Activated naive CD4-positive, alpha-beta T cell treated with anti-CD3 and anti-CD28 coated beads, Interleukin-2, amount 10 ng/mL, durations not matched to agents 7 days and 5 days (primary cell): ENCODE measurements at regions not wholly inside any gene's neighbourhood (a gene's known extent, or its start where the extent isn't known, plus 50 kb on each side); places are given as distances from the start of the nearest gene placed in this dataset.

Source experiments
- CTCF ChIA-PET: fragments of 350-600 bp; sonication (Branson Sonifier 250); formaldehyde crosslinking; loops from one replicate; lab custom pipeline; 2021; ENCODE audit warnings: antibody characterized with exemption; lab: Charles Lee
- DNase-seq: peaks from one replicate; pipeline ENCODE4 v3.0.0-alpha.2; 2020
- H3K27ac Mint-ChIP-seq: one replicate; pipeline ENCODE4 v1.8.0; 2021; ENCODE audit warnings: mild to moderate bottlenecking, moderate library complexity, mixed read lengths
- H3K27me3 Mint-ChIP-seq: one replicate; pipeline ENCODE4 v1.8.0; 2021; ENCODE audit warnings: mild to moderate bottlenecking, mixed read lengths
- H3K36me3 Mint-ChIP-seq: one replicate; pipeline ENCODE4 v1.8.0; 2021; ENCODE audit warnings: mixed read lengths
- H3K4me1 Mint-ChIP-seq: one replicate; pipeline ENCODE4 v1.8.0; 2021; ENCODE audit warnings: mixed read lengths
- H3K4me3 Mint-ChIP-seq: one replicate; pipeline ENCODE4 v1.8.0; 2021; ENCODE audit warnings: mild to moderate bottlenecking, moderate library complexity, mixed read lengths
- H3K9me3 Mint-ChIP-seq: one replicate; pipeline ENCODE4 v1.8.0; 2021; ENCODE audit warnings: mixed read lengths

GRCh38 chr14:28902930-28903329 is 136.3 kb downstream of the FOXG1 start:
- Mint-ChIP-seq H3K4me3 (no peak overlapping the region), H3K9me3 (peaks cover 9% of the 10 kb centered on the region), H3K36me3 (no peaks in the 10 kb centered on the region), H3K27me3 (no peaks in the 10 kb centered on the region), H3K4me1 (no peaks in the 10 kb centered on the region), H3K27ac (no peak overlapping the region)
- CTCF ChIA-PET, result no interaction called here
- no peak for DNase-seq

DNA sequence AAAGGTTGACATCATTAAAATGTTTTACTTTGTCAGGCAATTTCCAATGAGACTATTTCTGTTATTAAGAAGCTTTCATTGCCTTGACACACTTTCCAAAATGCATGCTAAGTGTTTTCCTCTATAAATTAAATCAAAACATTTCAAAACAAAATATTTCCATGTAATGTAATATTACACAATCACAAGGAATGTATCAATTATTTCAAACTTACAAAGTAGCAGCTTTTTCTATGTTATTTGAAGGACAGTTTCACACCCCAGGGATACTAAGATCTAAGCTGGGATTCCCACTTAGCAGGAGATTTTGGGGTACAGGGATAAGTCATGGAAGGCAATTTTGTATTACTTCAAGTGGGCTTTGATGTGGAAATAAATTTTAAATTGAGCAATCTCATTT is 144.9 kb downstream of the FOXG1 start:
- Mint-ChIP-seq H3K36me3 (no peaks in the 10 kb centered on the region), H3K4me1 (no peaks in the 10 kb centered on the region), H3K9me3 (peaks cover 25% of the 10 kb centered on the region), H3K27ac (no peak overlapping the region), H3K4me3 (no peak overlapping the region), H3K27me3 (no peaks in the 10 kb centered on the region)
- DNase-seq, result no peak
- CTCF ChIA-PET, result no interaction called here

DNA sequence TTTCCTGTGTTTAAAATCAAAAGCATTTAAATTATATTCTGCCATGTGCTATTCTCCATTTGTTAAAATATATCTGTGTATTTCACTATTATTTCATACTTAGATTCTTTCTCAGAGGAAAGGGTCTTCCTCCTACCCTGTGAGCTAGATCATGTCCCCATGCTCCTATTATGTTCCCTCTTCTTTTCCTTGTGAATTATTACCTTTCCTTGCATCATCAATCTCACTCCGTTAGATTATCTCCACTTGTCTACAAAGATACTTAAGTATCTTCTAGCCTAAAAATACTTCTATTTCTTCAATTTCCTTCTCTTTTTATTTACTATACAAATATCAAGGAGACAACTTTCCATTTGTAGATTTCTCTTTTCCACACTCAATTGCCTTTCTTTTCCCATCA is 146.5 kb downstream of the FOXG1 start:
- H3K4me3 Mint-ChIP-seq, result no peak overlapping the region
- no peaks in the 10 kb centered on the region for H3K4me1 Mint-ChIP-seq
- H3K9me3 Mint-ChIP-seq, result peaks cover 20% of the 10 kb centered on the region
- H3K27ac Mint-ChIP-seq, result no peak overlapping the region
- no peaks in the 10 kb centered on the region for H3K36me3 Mint-ChIP-seq
- DNase-seq, result no peak
- H3K27me3 Mint-ChIP-seq, result no peaks in the 10 kb centered on the region
- CTCF ChIA-PET, result no interaction called here

GRCh38 chr14:28926122-28926521 is 159.5 kb downstream of the FOXG1 start:
- Mint-ChIP-seq H3K4me3 (no peak overlapping the region), H3K4me1 (no peaks in the 10 kb centered on the region), H3K27ac (no peak overlapping the region), H3K36me3 (no peaks in the 10 kb centered on the region), H3K9me3 (peaks cover 7% of the 10 kb centered on the region), H3K27me3 (no peaks in the 10 kb centered on the region)
- CTCF ChIA-PET, result no interaction called here
- no peak for DNase-seq

DNA sequence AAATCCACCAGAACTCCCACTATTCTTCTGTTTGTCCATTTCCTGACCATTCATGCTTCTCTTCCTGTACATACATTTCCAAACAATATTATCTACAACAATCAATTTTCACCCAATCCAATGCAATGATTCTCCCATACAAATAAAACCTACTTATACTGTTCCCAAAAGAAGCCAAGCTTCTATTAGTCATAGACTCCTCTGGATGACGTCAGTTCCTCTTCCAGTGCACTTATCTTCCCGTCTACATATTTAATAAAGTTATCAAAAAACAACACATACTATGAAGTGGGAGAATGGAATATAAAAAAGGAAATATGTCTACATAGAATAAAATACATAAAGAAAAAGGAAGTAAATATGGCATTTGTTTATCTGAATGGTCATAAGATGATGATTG is 165.4 kb downstream of the FOXG1 start:
- no peaks in the 10 kb centered on the region for H3K27me3 Mint-ChIP-seq
- no peak for DNase-seq
- no peaks in the 10 kb centered on the region for H3K4me1 Mint-ChIP-seq
- CTCF ChIA-PET, result no interaction called here
- H3K27ac Mint-ChIP-seq, result no peak overlapping the region
- H3K36me3 Mint-ChIP-seq, result no peaks in the 10 kb centered on the region
- peaks cover 17% of the 10 kb centered on the region for H3K9me3 Mint-ChIP-seq
- H3K4me3 Mint-ChIP-seq, result no peak overlapping the region

GRCh38 chr14:28936601-28937000 is 170.0 kb downstream of the FOXG1 start:
- no peak for DNase-seq
- Mint-ChIP-seq H3K4me3 (no peak overlapping the region), H3K36me3 (no peaks in the 10 kb centered on the region), H3K27me3 (no peaks in the 10 kb centered on the region), H3K27ac (no peak overlapping the region), H3K4me1 (no peaks in the 10 kb centered on the region), H3K9me3 (peaks cover 22% of the 10 kb centered on the region)
- CTCF ChIA-PET, result no interaction called here

GRCh38 chr14:28941758-28942157 is 175.2 kb downstream of the FOXG1 start:
- CTCF ChIA-PET, result no interaction called here
- H3K36me3 Mint-ChIP-seq, result no peaks in the 10 kb centered on the region
- no peaks in the 10 kb centered on the region for H3K4me1 Mint-ChIP-seq
- H3K27me3 Mint-ChIP-seq, result no peaks in the 10 kb centered on the region
- no peak overlapping the region for H3K4me3 Mint-ChIP-seq
- DNase-seq, result no peak
- no peak overlapping the region for H3K27ac Mint-ChIP-seq
- H3K9me3 Mint-ChIP-seq, result peaks cover 11% of the 10 kb centered on the region

DNA sequence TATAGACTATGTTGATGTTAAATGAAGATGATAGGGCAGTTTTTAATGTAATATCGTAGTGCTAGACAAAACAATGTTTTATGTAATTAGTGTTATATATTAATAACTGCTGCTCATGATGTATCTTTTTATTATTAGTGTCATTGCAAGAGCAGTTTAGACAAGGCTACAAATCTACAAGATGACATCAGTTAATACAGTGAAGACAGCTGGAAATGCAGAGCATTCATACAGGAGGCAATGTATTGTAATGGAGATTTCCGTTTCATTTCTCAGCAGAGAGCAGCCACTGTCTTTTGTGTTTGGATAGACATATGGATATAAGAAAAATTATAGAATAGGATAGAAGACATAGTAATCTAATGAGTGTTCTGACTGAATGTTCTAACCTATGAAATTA is 178.0 kb downstream of the FOXG1 start:
- no peaks in the 10 kb centered on the region for H3K27me3 Mint-ChIP-seq
- no peaks in the 10 kb centered on the region for H3K36me3 Mint-ChIP-seq
- CTCF ChIA-PET, result no interaction called here
- no peak for DNase-seq
- no peak overlapping the region for H3K4me3 Mint-ChIP-seq
- H3K9me3 Mint-ChIP-seq, result peaks cover 13% of the 10 kb centered on the region
- no peaks in the 10 kb centered on the region for H3K4me1 Mint-ChIP-seq
- no peak overlapping the region for H3K27ac Mint-ChIP-seq

DNA sequence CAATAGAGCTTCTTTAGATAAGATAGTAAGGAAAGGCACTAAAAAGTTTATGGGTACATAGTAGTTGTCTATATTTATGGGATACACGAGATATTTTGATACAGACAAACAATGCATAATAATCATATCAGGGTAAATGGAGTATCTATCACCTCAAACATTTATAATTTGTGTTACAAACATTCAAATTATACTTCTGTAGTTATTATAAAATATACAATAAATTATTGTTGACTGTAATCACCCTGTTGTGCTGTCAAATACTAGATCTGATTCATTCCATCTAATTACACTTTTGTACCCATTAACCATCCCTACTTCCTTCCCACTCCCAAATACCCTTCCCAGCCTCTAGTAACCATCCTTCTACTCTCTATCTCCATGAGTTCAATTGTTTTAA is 179.7 kb downstream of the FOXG1 start:
- no peaks in the 10 kb centered on the region for H3K36me3 Mint-ChIP-seq
- no peak overlapping the region for H3K4me3 Mint-ChIP-seq
- DNase-seq, result no peak
- no peaks in the 10 kb centered on the region for H3K27me3 Mint-ChIP-seq
- no peaks in the 10 kb centered on the region for H3K4me1 Mint-ChIP-seq
- peaks cover 18% of the 10 kb centered on the region for H3K9me3 Mint-ChIP-seq
- no peak overlapping the region for H3K27ac Mint-ChIP-seq
- CTCF ChIA-PET, result no interaction called here

DNA sequence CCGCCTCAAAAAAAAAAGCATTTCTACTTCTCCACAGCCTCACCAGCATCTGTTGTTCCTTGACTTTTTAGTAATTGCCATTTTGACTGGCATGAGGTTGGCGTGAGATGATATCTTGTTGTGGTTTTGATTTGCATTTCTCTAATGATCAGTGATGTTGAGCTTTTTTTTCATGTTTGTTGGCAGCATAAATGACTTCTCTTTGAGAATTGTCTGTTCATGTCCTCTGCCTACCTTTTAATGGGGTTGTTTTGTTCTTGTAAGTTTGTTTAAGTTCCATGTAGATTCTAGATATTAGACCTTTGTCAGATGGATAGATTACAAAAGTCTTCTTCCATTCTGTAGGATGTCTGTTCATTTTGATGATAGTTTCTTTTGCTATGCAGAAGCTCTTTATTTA is 182.9 kb downstream of the FOXG1 start:
- peaks cover 22% of the 10 kb centered on the region for H3K9me3 Mint-ChIP-seq
- CTCF ChIA-PET, result no interaction called here
- H3K27ac Mint-ChIP-seq, result no peak overlapping the region
- H3K27me3 Mint-ChIP-seq, result no peaks in the 10 kb centered on the region
- no peak for DNase-seq
- H3K4me3 Mint-ChIP-seq, result no peak overlapping the region
- no peaks in the 10 kb centered on the region for H3K4me1 Mint-ChIP-seq
- H3K36me3 Mint-ChIP-seq, result no peaks in the 10 kb centered on the region

GRCh38 chr14:28952161-28952560 is 185.6 kb downstream of the FOXG1 start:
- no peak for DNase-seq
- H3K27ac Mint-ChIP-seq, result no peak overlapping the region
- no peaks in the 10 kb centered on the region for H3K4me1 Mint-ChIP-seq
- H3K27me3 Mint-ChIP-seq, result no peaks in the 10 kb centered on the region
- peaks cover 29% of the 10 kb centered on the region for H3K9me3 Mint-ChIP-seq
- CTCF ChIA-PET, result no interaction called here
- no peak overlapping the region for H3K4me3 Mint-ChIP-seq
- H3K36me3 Mint-ChIP-seq, result no peaks in the 10 kb centered on the region

DNA sequence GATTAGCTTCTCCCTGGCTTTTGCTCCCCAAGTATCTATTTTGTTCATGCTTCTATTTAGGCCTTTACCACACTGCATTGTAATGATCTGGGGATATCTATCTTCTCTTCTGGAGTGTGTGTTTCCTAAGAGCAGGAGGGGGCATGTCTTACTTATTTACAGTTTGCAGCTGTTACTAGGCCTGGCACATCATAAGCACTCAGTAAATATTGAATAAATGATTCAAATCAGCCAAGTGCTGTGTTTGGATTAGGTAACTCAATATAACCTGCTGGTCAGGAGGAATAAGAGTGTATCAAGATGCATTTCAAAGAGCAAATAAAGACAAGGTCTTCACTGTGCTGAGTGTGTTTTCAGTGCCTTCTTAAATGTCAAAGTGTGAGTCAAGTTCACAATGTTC is 186.1 kb downstream of the FOXG1 start:
- Mint-ChIP-seq H3K4me1 (no peaks in the 10 kb centered on the region), H3K9me3 (peaks cover 30% of the 10 kb centered on the region), H3K4me3 (no peak overlapping the region), H3K27ac (no peak overlapping the region), H3K36me3 (no peaks in the 10 kb centered on the region), H3K27me3 (no peaks in the 10 kb centered on the region)
- no peak for DNase-seq
- CTCF ChIA-PET, result no interaction called here

- CTCF ChIA-PET, result no interaction called here
- no peak for DNase-seq
- no peaks in the 10 kb centered on the region for H3K27me3 Mint-ChIP-seq
- H3K9me3 Mint-ChIP-seq, result peaks cover 28% of the 10 kb centered on the region
- H3K27ac Mint-ChIP-seq, result no peak overlapping the region
- no peak overlapping the region for H3K4me3 Mint-ChIP-seq
- H3K36me3 Mint-ChIP-seq, result no peaks in the 10 kb centered on the region
- no peaks in the 10 kb centered on the region for H3K4me1 Mint-ChIP-seq
These were observed 187.4 kb downstream of the FOXG1 start for GRCh38 chr14:28953973-28954372.

- no peak for DNase-seq
- Mint-ChIP-seq H3K9me3 (peaks cover 2% of the 10 kb centered on the region), H3K27me3 (no peaks in the 10 kb centered on the region), H3K36me3 (no peaks in the 10 kb centered on the region), H3K4me1 (no peaks in the 10 kb centered on the region), H3K4me3 (no peak overlapping the region), H3K27ac (no peak overlapping the region)
- CTCF ChIA-PET, result no interaction called here
These were observed 200.0 kb downstream of the FOXG1 start for GRCh38 chr14:28966416-28967233.

- H3K4me3 Mint-ChIP-seq, result no peak overlapping the region
- CTCF ChIA-PET, result no interaction called here
- H3K4me1 Mint-ChIP-seq, result no peaks in the 10 kb centered on the region
- H3K27me3 Mint-ChIP-seq, result no peaks in the 10 kb centered on the region
- H3K27ac Mint-ChIP-seq, result no peak overlapping the region
- H3K9me3 Mint-ChIP-seq, result peaks cover 16% of the 10 kb centered on the region
- DNase-seq, result no peak
- no peaks in the 10 kb centered on the region for H3K36me3 Mint-ChIP-seq
These were observed 208.5 kb downstream of the FOXG1 start for GRCh38 chr14:28975084-28975483.
